Hematopoietic multipotent progenitor cell treated with erythropoietin and hydrocortisone succinate and interleukin-3 and kit ligand, for 17 days (in vitro differentiated cells): ENCODE measurements at regions not wholly inside any gene's neighbourhood (a gene's known extent, or its start where the extent isn't known, plus 50 kb on each side); places are given as distances from the start of the nearest gene placed in this dataset.

Experiments
- DNase-seq: peaks from one replicate; pipeline ENCODE4 v3.0.0-alpha.2; 2015; ENCODE audit warnings: low spot score

DNA sequence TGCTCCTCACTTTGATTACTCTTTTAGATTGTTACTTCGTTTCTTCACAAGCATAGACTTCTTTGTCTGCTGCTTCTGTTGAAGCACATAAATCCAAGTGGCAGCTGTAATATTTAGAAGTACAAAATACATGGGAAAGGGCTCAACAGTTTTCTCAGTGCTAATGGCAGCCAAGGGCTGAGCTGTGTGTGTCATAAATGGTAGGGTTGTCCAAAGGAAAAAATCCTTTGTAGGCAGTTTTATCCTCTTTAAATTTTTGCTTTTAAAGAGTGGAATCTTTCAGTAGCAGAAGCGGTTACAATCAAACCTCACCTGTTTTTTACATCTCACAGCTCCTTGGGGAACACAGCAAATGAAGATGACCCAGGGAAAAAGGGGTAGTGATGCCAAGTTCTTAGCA, 650.8 kb downstream of the PLPP3 start:
- DNase-seq = no peak

DNA sequence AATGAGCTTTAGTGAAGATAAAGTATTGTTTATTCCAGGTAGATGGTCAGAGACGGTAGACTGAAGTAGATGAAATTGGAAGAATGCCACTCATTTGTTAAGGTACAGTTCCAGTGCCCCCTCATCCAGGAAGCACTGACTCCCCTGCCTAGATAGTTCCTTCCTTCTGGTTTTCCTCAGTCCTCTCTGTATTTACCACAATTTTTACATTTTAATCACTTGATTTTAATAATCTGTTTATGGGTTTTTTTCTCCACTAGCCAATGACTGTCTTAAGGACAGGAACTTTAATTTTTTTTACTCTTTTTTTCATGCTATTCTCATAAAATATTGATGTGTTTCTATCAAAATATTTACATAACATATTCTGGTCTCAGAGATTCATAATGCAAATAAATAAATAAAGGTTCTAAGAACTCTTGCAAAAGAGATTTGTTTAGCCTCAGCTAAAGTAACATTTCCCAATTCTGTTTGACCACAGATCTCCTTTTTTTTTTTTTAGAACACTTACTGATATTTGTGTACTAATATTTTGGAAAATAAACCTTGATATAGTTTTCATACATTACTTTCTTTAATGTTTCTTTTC, 651.6 kb downstream of the PLPP3 start:
- DNase-seq = no peak

DNA sequence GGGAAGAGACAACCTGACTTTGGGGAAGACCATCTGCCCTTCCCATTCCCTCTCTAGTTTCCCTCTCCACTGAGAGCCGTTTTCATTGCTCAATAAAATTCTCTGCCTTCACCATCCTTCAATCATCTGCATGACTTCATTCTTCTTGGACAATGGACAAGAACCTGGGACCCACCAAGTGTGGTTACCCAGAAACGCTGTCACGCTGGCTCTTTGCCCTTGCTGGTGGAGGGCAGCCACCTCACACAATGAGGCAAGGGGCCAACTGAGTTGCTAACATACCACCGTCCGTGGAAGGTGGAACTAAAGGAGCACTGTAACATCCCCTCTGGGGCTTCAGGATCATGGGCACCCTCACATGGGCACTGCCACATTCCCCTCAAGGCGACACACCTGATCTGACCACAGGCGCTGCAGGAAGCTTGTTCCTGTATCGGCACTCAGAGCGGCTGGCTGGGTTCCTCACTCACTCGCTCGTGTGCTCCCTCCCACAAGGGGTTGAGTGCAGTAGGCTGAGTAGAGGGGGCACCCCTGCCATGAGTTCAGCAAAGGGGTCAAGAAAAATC, 652.4 kb downstream of the PLPP3 start:
- no peak for DNase-seq

DNA sequence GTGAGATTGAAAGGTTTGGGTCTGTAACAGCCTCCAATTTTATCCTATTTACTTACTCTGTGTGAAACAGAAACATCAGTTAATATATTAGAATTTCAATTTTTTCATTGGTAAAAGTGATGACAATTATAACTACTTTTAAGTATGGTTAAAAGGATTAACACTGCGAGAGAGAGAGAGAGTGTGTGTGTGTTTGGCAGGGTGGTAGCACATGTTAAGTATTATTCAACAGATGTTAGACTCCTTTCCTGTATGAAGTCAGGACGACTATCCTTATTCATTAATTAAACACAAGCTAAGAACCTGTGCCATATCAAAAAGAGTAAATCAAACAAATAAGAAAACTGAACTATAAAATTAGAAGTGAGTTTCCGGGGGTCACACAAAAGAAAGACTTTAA, 662.5 kb downstream of the PLPP3 start:
- no peak for DNase-seq

DNA sequence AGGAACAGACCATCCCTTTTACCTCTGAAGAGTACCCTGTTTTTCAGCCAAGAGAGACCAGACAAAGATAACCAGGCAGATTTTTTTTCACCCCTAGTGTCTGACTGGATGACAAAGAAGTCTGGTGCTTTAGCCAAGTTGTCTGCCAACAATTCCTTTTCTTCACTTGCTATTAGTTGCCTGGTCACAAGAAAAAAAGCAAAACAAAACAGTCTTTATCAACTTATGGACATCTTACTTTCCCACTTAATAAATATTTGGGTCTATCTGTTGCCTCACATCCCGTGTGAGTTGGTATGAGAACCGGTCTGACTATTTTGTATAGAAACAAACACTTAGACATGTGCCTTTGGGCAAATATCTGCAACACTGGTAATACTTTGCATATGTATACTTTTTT, 662.9 kb downstream of the PLPP3 start:
- no peak for DNase-seq

DNA sequence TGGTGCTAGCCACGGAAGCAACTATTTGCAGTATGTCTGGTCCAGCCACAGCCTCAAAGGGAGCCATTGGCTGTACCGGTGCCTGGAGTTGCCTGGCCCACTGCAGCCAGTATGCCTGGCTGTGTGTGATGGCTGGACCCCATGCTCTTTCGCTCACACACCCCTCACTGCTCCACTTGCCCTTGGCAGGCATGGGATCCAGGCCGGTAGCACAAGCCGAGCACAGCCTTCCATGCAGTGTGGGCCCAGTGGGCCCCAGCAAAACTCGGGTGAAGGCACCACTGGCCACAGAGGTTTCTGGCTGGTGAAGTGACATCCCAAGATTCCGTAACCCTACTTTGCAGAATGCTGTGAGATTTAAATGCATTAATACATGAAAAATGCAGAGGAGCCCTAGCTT, 665.8 kb downstream of the PLPP3 start:
- DNase-seq = no peak

DNA sequence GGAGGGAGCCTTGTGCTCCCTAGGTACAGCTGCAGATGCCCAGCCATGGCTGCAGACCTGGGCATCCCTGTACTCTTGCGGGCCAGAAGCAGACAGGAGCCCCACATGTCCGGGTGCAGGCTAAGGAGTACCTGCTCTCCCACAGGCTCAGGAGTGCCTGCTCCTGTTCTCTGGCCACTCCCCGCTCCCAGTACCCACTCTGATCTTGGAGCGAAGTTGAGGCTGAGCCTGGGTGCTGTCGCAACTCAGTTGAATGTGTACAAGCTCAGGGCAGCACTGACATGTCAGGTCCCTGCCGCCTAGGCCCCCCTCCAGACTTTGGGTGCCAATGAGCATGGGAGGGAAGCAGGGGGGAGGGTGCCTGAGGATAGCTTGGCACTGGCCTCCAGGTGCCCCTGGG, 666.9 kb downstream of the PLPP3 start:
- DNase-seq = no peak

DNA sequence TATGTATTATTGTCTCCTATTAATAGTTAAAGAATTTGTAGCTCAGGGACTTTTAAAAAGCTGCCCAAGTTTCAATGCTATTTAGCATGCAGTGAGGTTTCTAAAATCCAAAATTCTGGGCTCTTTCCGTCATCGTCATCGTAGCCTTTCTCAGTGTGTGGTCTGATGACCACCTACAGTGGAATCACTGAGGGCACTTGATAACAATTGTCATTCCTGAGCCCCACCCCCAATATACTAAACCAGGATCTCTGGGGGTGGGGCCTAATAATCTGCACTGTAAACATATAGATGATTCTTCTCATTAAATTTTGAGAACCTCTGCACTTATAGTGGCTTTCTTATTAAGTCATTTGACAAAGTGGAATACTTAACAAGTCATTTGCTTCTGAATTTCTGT, 674.8 kb downstream of the PLPP3 start:
- no peak for DNase-seq

DNA sequence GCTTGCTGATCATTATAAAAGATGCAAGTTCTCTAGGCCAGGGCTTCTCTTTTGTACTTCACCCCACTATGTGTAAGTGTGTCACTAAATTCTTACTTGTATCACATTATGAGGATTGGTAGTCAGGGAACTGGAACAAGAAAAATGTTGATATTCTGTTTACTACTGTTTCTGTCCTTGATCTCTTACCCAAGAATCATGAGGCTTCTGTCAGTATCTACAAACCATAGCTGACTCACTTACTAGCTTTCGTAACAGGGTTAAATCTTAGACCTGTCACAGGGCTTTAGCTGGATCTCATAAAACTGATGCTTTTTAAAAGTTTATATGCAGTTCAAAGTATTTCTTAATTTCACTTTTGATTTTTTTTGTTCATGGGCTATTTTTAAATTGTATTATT, 681.2 kb downstream of the PLPP3 start:
- DNase-seq = no peak

DNA sequence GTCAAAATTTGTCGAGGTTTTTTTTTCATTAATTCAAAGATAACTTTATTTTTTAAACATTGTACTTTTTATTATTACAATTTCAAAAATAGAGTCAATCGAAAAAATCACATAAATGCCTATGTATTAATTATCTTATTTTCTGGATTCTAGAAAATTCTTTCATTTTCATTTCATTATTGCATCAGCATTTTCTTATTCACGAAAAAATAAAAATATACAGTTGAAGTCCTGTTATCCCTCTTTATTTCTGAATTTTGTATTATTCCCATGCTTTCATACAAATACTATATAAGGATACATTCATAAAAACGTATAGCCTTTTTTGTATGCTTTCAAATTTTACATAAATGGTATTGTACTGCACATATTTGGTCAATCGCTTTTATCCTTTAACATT, 681.0 kb upstream of the USP24 start:
- DNase-seq = no peak

DNA sequence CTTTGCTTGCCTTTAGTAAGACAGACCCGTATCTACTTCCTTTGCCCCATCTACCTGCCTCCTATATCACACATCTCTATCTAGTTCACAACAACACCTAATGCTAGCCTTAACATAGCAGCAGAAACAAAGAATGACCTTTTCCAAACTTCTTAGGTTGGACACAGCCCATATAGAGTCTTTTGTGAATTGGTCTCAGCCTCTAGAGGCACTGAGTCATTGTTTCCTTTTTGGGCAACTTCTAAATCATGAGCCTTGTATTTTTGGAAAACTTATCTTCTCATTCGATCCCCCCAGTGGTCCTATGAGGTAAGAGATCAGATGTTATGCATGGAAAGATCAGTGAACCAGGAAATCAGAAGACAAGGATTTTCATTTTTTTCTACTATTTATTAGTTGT, 679.4 kb upstream of the USP24 start:
- no peak for DNase-seq

DNA sequence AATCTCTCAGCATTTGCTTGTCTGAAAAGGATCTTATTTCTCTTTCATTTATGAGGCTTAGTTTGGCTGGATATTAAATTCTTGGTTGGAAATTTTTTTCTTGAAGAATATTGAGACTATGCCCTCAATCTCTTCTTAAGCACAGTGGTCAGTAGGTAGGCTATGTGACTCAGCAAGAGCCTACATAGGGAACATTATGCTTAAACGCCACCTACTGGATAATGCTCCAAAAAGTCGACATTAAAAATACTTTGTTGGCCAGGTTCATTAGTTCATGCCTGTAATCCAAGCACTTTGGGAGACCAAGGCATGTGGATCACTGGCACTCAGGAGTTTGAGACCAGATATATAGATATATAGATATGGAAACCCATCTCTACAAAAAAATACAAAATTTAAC, 678.0 kb upstream of the USP24 start:
- no peak for DNase-seq

DNA sequence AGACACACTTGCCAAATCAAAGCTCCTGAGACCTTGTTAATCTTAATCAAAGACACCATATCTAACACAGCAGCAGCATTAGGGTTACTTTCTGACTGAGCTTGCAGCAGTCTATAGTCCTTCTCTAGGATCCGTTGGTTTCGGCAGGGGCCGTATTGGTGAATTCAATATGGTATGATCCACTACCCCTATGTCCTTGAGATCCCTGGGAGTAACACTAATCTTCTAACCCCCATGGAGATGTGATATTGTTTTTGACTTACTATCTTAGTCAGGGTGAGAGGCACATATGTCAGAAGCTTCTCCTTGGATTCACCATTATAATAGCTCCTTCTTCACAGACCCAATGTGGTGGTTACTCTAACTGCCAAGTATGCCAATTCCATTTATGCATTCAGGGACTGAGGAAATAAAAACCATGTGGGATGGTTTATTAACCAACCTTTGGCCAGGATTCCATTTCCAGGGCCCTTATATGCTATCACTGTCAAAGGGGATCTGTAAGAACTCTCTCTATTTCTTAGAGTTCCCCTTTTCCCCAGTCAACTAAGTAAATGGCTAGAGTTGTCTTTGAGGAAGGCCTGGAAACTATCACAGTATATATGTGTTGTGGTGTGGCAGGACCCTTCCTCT, 673.6 kb upstream of the USP24 start:
- DNase-seq = no peak

DNA sequence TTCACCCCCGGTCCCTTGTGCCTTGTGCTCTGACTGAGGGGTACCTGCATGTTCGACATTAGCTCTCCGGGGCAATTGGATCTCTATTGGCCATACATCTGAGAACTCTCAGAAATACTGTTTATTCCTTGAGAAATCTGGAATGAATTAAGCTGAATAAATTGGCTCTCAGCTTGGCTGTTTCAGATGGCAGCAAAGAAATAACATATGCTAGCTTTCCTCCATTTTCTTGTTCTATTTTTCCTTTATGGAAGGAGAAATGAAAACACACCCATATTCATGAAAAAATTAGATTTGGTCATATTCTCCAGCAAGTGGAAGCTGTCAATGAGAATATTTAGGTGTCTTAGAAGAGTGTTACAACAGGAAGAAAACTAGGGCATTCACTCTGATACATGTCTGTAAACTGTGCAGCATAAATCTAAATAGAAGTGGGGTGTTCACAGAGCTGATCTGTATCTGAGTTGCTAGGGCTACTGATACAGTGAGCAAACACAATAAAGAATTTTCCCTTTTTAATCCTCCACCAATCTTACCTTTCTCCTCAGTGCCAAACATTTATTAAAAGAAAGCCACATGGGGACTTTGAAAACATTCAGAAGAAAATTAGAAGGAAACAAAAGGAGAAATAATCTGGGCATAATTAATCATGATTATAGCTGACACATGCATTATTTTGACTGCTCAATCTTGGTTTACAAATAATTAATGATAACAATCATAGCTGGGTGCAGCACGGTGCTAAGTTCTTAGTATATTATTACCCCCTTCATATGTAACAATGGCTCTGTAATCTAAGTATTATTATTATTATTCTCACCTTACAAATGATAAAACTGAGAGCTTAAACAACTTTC, 671.9 kb upstream of the USP24 start:
- DNase-seq = no peak

DNA sequence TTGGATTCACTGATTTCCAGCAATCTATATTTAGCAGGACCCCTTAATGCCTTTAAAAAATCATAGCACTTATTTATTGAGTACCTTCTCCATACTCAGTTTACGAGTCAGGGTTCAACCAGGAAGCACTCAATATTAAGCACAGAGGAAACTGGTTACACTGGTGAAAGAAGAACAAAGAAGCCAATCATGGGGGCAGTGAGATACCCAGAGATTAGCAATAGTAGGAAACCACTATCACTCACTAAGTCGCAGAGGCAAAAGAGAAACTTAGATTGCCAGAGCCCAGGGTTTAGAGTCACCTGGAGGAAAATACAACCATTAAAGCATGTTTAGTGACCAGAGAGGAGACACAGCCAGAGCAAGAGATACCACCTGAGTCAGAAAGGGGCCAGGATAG, 670.5 kb upstream of the USP24 start:
- no peak for DNase-seq

DNA sequence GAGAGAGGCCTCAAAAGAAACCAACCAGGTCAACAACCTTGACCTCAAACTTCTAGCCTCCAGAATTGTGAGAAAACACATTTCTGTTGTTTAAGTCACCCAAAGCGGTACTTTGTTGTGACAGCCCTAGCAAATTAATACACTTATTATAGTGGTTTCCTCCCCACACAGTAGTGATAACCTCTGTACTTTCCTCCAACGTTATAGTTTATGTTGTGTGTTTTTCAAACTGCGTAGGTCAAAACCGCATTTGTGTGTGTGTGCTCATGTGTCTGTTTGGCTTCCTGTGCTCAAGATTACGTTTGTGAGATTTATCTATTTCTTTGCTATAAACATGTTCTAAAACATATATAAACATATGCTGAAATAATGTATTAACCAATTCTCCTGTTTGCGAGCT, 667.8 kb upstream of the USP24 start:
- DNase-seq = no peak

DNA sequence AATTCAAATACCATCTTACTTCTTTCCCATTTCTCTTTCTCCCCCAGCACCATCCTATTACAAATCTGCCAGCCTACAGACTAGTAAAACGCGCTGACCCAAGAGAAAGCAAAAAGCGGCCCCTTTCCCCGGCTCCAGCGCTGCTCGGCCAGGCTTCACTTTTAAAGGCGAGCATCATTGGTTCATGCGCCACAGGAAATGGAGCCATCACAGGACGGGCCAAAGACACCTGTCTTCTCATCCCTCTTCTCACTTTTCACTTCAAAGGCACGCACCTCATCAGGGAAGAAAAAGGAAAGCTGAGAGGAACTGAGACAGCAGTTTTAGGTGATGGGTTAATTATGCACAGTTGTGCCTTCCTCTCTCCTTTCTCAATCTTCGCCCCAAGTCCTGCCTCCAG, 664.2 kb upstream of the USP24 start:
- no peak for DNase-seq

DNA sequence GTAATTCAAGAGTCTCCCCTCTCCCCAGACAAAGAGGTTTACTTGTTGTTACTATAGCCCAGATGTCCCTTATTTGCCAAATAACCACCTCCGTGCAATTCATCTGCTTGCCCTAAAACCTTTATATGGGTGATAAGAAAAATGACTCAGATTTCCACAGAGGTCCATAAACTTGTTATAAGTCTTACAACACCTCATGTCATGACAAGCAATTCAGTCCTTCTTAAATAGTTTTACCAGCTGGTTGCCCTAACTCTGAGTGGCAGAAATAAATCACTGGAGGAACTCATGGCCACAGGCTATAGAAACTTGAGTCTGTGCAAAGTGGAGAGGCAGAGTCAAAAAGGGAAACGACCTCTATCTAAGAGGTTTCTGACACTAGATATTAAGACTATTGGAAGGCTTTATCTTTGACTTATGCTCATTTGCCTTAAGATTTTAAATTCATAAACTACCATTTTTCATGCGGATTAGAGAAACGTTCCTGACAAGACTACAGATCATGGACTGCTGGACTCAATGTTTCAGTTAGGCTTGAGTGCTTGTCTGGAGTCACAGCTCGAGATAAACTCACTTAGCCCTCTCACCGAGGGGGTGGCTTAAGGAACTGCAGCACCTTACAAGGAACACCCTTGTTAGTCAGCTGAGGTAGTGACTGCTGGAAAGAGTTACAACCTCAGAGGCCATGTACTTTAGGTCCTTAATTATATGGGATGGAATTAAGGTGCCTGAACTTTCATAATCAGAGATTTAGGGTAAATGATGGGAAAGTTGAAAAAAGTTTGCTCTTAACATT, 662.5 kb upstream of the USP24 start:
- DNase-seq = no peak

DNA sequence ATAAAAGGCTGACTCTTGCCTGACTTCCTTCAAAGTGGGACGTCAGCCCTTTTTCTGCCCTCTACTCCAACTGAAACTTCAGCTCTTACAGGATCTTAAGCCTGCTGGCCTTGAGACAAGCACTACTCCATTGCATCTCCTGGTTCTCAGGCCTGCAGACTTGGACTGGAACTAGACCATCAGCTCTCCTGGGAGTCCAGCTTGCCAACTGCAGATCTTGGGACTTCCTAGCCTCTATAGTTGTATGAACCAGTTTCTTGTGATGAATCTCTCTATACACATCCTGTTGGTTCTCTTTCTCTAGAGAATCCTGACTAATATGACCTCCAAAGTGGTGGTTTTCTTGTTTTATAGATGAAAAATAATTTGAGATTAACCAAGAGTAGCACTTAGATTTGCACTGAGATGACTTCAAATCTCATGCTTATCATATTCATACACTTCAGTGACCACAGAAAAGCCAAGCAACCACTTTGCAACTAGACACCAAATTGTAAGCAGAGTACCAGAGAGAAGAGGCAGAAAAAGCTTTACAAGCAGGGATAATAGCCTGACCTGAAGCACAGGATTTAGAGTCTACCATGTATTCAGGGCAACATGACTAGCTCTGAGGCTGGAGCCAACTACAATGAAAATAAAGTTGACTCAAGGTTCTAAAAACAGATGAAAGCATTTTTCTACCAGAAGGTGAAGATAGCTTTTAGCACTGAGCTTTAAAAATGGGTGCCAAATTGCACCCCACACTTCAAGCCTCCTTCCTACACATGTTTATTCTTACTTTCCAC, 661.3 kb upstream of the USP24 start:
- no peak for DNase-seq

DNA sequence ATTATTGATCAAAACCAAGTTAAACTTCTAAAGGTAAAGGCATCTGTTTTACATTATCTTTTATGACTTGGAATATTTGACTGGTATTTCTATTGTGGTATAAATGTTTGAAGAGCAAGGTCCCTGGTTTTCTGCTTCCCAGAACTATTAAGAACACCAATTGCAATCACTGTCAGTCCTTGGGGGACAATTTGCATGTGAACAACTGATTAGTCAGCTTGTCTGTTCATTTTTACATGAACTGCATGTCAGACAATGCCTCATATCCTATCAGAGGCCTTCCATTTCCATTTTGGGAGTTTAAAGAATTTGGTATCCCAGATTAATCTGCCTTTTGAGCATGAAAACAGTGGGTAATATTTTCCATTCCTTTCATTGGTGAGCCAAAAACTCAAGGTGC, 654.9 kb upstream of the USP24 start:
- DNase-seq = no peak

DNA sequence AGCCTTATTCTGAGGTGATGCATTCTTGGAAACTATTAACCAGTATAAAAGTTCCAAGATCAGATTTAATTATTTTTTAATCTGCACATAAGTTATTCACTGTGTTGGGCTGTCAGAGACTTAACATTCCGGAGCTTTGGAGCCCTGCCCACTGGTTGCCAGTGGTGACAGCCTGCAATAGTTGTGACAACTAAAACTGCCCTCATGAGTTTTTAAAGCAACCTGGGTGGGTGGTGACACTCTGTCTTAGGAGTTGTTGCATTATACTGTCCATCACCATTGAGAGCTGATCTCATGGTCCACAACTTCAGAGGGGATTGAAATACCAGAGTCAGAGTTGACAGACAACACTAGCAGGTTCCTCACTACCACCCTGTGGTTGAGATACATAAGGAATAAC, 653.9 kb upstream of the USP24 start:
- DNase-seq = no peak

DNA sequence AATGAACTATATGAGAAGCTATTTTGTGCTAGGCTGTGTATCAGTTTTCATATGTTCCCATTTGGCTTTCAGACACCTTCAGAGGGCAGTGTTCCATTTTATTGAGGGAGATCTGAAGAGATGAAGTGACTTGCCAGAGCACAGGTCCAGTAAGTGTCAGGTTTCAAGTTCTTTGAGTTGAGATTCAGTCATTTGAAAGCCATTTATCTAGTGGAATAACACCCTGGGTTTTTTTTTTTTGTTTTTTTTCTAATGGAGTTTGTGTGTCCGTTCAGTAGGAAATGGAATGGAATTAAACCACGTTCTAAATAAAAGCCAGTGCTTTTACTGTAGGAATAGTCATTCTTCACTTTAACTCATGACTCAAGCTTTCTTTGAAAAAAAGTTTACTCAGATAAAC, 652.9 kb upstream of the USP24 start:
- DNase-seq = no peak
